OCI-LY7 (cell line): ENCODE measurements at regions not wholly inside any gene's neighbourhood (a gene's known extent, or its start where the extent isn't known, plus 50 kb on each side); places are given as distances from the start of the nearest gene placed in this dataset.

Experiments
- CTCF ChIP-seq: fragments of 200-600 bp; sonication (generic); conservative IDR thresholded peaks from 2 replicates; pipeline ENCODE4 v1.5.1; 2014; ENCODE audit warnings: mild to moderate bottlenecking, antibody characterized with exemption, low read length, moderate library complexity, mixed read lengths
- EZH2phosphoT487 ChIP-seq: fragments of 200-600 bp; sonication (generic); IDR thresholded peaks from 2 replicates; pipeline ENCODE4 v1.6.1; 2018; ENCODE audit warnings: low read depth, borderline replicate concordance, mild to moderate bottlenecking, mixed run types, antibody characterized with exemption, low read length, moderate library complexity, mixed read lengths

- TF ChIP-seq CTCF (no peak), EZH2phosphoT487 (no peak)
Observed at GRCh38 chr14:65957631-65958205, 528.5 kb upstream of the CCDC196 start.
